AG09319 (cell line): ENCODE measurements at regions not wholly inside any gene's neighbourhood (a gene's known extent, or its start where the extent isn't known, plus 50 kb on each side); places are given as distances from the start of the nearest gene placed in this dataset.

Experiments used
- DNase-seq: peaks from one replicate; pipeline ENCODE4 v3.0.0-alpha.2; 2010; ENCODE audit warnings: low read depth; ENCODE audit errors: extremely low read depth
- CTCF ChIP-seq: IDR thresholded peaks from 2 replicates; pipeline ENCODE4 v1.5.1; 2011; ENCODE audit warnings: low read depth, mild to moderate bottlenecking, inconsistent platforms, low read length, moderate library complexity

- no peak for TF ChIP-seq CTCF
- no peak for DNase-seq
These were observed 290.2 kb downstream of the ZNF674 start for GRCh38 chrX:46255046-46255445.

- DNase-seq, result no peak
- TF ChIP-seq CTCF, result no peak
These were observed 290.6 kb downstream of the ZNF674 start for GRCh38 chrX:46254641-46255040.

GRCh38 chrX:46251755-46252154 lies 293.5 kb downstream of the ZNF674 start:
- no peak for TF ChIP-seq CTCF
- no peak for DNase-seq

GRCh38 chrX:46250151-46250550 lies 295.1 kb downstream of the ZNF674 start:
- TF ChIP-seq CTCF, result no peak
- no peak for DNase-seq

GRCh38 chrX:46247456-46247855 lies 297.8 kb downstream of the ZNF674 start:
- no peak for DNase-seq
- TF ChIP-seq CTCF, result no peak

- TF ChIP-seq CTCF, result no peak
- no peak for DNase-seq
These were observed 300.8 kb downstream of the ZNF674 start for GRCh38 chrX:46244451-46244850.

GRCh38 chrX:46236411-46236810 lies 308.8 kb downstream of the ZNF674 start:
- no peak for TF ChIP-seq CTCF
- no peak for DNase-seq
